Type B pancreatic cell (in vitro differentiated cells): ENCODE measurements at regions not wholly inside any gene's neighbourhood (a gene's known extent, or its start where the extent isn't known, plus 50 kb on each side); places are given as distances from the start of the nearest gene placed in this dataset.

ENCODE experiments used
- DNase-seq: peaks from one replicate; pipeline ENCODE4 v3.0.0; 2021; ENCODE audit warnings: mixed read lengths; ENCODE audit not compliant: unreplicated experiment; ENCODE audit errors: extremely low spot score
- H3K27ac Mint-ChIP-seq: 2 replicates; pipeline ENCODE4 v1.8.0; 2021; ENCODE audit warnings: mild to moderate bottlenecking, mixed read lengths
- H3K27me3 Mint-ChIP-seq: 2 replicates; pipeline ENCODE4 v1.8.0; 2021; ENCODE audit warnings: mixed read lengths
- H3K36me3 Mint-ChIP-seq: 2 replicates; pipeline ENCODE4 v1.8.0; 2021; ENCODE audit warnings: mixed read lengths
- H3K4me1 Mint-ChIP-seq: one replicate; pipeline ENCODE4 v1.8.0; 2021; ENCODE audit warnings: mixed read lengths; ENCODE audit not compliant: unreplicated experiment
- H3K4me3 Mint-ChIP-seq: 2 replicates; pipeline ENCODE4 v1.8.0; 2021; ENCODE audit warnings: mild to moderate bottlenecking, mixed read lengths
- H3K9me3 Mint-ChIP-seq: 2 replicates; pipeline ENCODE4 v1.8.0; 2021; ENCODE audit warnings: mixed read lengths
- TF ChIP-seq, protein P1 (sequence below): fragments of 200-600 bp; sonication (generic); conservative IDR thresholded peaks from 2 replicates; pipeline ENCODE4 v1.5.0; 2021; ENCODE audit warnings: antibody characterized with exemption, mild to moderate bottlenecking

DNA sequence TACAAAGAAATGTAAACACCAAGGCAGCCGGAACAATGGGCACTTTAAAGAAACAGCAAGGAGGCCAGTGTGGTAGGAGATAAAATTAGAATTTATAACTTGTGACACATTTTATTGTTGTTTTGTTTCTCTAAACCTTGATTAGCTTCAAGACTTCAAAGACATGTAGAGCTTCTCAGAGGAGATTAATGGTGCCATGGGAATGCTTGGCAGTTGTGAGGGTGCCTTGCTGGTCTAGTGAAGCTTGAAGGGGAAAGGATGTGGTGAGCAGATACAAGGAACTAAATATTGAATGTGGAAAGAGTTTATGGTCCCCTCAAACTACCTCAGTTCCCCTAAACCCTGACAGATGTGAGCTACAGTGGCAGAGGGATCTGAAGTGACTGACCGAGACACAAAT is 322.4 kb upstream of the ADAMTS16 start:
- TF ChIP-seq, protein P1, sequence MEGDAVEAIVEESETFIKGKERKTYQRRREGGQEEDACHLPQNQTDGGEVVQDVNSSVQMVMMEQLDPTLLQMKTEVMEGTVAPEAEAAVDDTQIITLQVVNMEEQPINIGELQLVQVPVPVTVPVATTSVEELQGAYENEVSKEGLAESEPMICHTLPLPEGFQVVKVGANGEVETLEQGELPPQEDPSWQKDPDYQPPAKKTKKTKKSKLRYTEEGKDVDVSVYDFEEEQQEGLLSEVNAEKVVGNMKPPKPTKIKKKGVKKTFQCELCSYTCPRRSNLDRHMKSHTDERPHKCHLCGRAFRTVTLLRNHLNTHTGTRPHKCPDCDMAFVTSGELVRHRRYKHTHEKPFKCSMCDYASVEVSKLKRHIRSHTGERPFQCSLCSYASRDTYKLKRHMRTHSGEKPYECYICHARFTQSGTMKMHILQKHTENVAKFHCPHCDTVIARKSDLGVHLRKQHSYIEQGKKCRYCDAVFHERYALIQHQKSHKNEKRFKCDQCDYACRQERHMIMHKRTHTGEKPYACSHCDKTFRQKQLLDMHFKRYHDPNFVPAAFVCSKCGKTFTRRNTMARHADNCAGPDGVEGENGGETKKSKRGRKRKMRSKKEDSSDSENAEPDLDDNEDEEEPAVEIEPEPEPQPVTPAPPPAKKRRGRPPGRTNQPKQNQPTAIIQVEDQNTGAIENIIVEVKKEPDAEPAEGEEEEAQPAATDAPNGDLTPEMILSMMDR, result no peak
- no peak overlapping the region for H3K27ac Mint-ChIP-seq

DNA sequence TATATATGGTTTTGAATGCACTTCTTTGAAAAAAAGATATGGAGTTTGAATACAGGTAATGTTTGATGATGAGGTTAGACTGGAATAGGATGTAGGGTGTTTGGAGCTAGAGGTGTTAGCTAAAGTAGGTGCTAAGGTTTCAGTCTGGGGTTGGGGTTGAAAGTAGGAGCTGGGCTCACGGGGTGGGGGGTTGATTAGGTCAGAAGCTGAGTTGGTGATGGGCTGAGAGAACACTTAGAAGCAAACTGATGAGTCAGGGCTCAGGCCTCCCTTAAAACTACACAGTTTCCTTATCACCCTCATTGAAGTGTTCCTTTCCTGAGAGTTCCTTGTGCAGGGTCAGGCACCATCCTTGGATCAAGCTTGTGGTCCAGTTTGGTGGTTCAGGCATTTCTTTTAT is 308.8 kb upstream of the ADAMTS16 start:
- Mint-ChIP-seq H3K27ac (no peak overlapping the region), H3K4me3 (no peak overlapping the region), H3K4me1 (no peaks in the 10 kb centered on the region), H3K9me3 (no peaks in the 10 kb centered on the region), H3K27me3 (peaks cover 13% of the 10 kb centered on the region), H3K36me3 (no peaks in the 10 kb centered on the region)
- TF ChIP-seq, protein P1, result no peak
- DNase-seq, result no peak

More for the DNA sequence above, 322.4 kb upstream of the ADAMTS16 start:
- Mint-ChIP-seq H3K27me3 (peaks cover 5% of the 10 kb centered on the region), H3K9me3 (peaks cover 5% of the 10 kb centered on the region), H3K36me3 (no peaks in the 10 kb centered on the region), H3K4me1 (no peaks in the 10 kb centered on the region), H3K4me3 (no peak overlapping the region)
- DNase-seq, result no peak

DNA sequence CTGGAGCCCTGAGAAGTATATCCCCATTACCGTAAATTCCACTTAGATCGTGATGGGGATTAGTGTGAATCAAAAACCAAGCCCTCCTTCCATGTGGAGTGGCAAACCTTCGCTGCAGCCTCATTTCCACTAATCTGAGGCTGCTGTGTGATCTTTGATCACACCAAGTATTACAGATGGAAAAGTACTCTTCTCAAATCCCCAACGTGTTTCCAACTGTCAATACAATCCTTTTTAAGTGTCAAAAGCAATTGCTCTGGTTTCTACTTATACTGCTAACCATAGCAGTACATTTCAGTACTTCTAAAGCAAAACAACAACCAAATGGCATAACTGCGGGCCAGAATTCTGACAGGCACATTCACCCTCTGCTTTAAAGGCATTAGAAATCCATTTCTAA is 307.7 kb upstream of the ADAMTS16 start:
- TF ChIP-seq, protein P1, result no peak
- Mint-ChIP-seq H3K27me3 (peaks cover 13% of the 10 kb centered on the region), H3K36me3 (no peaks in the 10 kb centered on the region), H3K9me3 (no peaks in the 10 kb centered on the region), H3K4me3 (no peak overlapping the region), H3K27ac (no peak overlapping the region), H3K4me1 (no peaks in the 10 kb centered on the region)
- no peak for DNase-seq

DNA sequence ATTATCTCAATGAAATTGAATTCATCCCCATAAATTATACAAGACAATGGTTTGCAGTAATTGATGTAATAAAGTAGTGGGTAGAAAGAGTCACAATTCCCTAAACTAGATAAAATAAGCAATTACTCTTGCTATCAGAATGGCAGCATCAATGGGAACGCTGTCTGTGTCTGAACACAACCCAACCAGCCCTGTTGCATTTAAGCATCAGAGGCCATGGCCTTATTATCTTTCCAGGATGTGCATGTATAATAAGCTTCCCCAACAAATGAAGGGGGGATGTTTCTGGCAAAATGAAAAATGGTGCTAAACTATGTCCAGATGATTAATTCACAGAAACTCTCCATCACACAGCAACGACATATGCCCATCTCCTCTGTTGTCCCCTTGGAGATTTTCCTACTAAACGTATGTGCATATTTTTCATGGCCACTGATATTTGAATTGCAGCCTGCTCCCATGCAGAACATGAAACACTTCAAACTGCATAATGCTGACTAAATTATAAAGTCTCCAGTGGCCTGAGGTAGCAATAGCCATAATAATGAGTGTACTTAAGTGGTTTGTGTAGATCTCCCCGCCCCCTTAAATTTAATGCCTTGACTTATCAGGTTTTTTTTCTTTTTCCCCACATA is 306.9 kb upstream of the ADAMTS16 start:
- no peak for DNase-seq
- Mint-ChIP-seq H3K27ac (no peak overlapping the region), H3K4me3 (no peak overlapping the region), H3K4me1 (no peaks in the 10 kb centered on the region), H3K27me3 (peaks cover 13% of the 10 kb centered on the region), H3K9me3 (no peaks in the 10 kb centered on the region), H3K36me3 (no peaks in the 10 kb centered on the region)
- TF ChIP-seq, protein P1, result no peak

DNA sequence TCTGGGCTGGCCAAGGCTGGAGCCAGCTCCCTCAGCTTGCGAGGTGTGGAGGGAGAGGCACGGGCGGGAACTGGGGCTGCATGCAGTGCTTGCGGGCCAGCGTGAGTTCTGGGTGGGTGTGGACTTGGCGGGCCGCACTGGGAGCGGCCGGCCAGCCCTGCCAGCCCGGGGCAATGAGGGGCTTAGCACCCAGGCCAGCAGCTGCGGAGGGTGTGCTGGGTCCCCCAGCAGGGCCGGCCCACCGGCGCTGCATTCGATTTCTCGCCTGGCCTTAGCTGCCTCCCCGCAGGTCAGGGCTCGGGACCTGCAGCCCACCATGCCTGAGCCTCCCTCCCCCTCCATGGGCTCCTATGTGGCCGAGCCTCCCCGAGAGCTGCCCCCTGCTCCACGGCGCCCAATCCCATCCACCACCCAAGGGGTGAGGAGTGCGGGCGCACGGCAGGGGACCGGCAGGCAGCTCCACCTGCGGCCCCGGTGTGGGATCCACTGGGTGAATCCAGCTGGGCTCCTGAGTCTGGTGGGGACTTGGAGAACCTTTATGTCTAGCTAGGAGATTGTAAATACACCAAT is 302.6 kb upstream of the ADAMTS16 start:
- Mint-ChIP-seq H3K9me3 (no peaks in the 10 kb centered on the region), H3K27me3 (no peaks in the 10 kb centered on the region), H3K4me1 (no peaks in the 10 kb centered on the region), H3K36me3 (no peaks in the 10 kb centered on the region), H3K27ac (no peak overlapping the region), H3K4me3 (no peak overlapping the region)
- DNase-seq, result no peak
- TF ChIP-seq, protein P1, result no peak
